Progenitor cell of endocrine pancreas (in vitro differentiated cells): ENCODE measurements at regions not wholly inside any gene's neighbourhood (a gene's known extent, or its start where the extent isn't known, plus 50 kb on each side); places are given as distances from the start of the nearest gene placed in this dataset.

Experiments used
- DNase-seq: peaks from one replicate; pipeline ENCODE4 v3.0.0; 2021; ENCODE audit warnings: low spot score; ENCODE audit not compliant: unreplicated experiment
- H3K27ac Mint-ChIP-seq: 2 replicates; pipeline ENCODE4 v1.8.0; 2021; ENCODE audit warnings: mild to moderate bottlenecking, moderate library complexity, mixed read lengths
- H3K27me3 Mint-ChIP-seq: 2 replicates; pipeline ENCODE4 v1.8.0; 2021; ENCODE audit warnings: mixed read lengths
- H3K36me3 Mint-ChIP-seq: 2 replicates; pipeline ENCODE4 v1.8.0; 2022; ENCODE audit warnings: mixed read lengths; ENCODE audit not compliant: insufficient read depth
- H3K4me1 Mint-ChIP-seq: 2 replicates; pipeline ENCODE4 v1.8.0; 2021; ENCODE audit warnings: low read depth, mixed read lengths
- H3K4me3 Mint-ChIP-seq: 2 replicates; pipeline ENCODE4 v1.8.0; 2021; ENCODE audit warnings: low read depth, mild to moderate bottlenecking, moderate library complexity, mixed read lengths
- H3K9me3 Mint-ChIP-seq: 2 replicates; pipeline ENCODE4 v1.8.0; 2021; ENCODE audit warnings: low read depth, mixed read lengths
- TF ChIP-seq, protein P1 (sequence below): fragments of 200-600 bp; sonication (generic); IDR thresholded peaks from one replicate; pipeline ENCODE4 v1.5.0; 2021; ENCODE audit warnings: antibody characterized with exemption, mild to moderate bottlenecking; ENCODE audit not compliant: unreplicated experiment

DNA sequence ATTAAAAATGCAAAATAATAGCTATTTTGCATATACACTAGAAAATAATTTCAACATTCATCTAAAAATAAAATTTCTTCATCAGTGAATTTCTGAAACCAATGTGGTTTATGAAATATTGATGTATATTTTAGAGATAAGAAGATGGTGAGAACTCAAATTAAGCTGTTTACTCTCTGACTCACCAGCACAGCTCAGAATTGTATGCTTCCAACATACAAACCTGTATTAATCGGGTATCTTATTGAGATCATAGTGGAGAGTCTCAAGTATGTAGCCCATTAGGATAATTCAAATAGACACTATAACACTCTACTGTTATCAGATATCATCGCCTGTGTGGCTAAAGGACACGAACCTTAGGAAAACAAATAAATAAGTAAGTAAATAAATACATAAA lies 899.5 kb upstream of the INTU start:
- TF ChIP-seq, protein P1, sequence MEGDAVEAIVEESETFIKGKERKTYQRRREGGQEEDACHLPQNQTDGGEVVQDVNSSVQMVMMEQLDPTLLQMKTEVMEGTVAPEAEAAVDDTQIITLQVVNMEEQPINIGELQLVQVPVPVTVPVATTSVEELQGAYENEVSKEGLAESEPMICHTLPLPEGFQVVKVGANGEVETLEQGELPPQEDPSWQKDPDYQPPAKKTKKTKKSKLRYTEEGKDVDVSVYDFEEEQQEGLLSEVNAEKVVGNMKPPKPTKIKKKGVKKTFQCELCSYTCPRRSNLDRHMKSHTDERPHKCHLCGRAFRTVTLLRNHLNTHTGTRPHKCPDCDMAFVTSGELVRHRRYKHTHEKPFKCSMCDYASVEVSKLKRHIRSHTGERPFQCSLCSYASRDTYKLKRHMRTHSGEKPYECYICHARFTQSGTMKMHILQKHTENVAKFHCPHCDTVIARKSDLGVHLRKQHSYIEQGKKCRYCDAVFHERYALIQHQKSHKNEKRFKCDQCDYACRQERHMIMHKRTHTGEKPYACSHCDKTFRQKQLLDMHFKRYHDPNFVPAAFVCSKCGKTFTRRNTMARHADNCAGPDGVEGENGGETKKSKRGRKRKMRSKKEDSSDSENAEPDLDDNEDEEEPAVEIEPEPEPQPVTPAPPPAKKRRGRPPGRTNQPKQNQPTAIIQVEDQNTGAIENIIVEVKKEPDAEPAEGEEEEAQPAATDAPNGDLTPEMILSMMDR: no peak
- H3K4me1 Mint-ChIP-seq: no peaks in the 10 kb centered on the region
- DNase-seq: no peak
- H3K4me3 Mint-ChIP-seq: no peak overlapping the region
- no peak overlapping the region for H3K27ac Mint-ChIP-seq
- H3K27me3 Mint-ChIP-seq: no peaks in the 10 kb centered on the region
- H3K36me3 Mint-ChIP-seq: no peaks in the 10 kb centered on the region
- no peaks in the 10 kb centered on the region for H3K9me3 Mint-ChIP-seq

DNA sequence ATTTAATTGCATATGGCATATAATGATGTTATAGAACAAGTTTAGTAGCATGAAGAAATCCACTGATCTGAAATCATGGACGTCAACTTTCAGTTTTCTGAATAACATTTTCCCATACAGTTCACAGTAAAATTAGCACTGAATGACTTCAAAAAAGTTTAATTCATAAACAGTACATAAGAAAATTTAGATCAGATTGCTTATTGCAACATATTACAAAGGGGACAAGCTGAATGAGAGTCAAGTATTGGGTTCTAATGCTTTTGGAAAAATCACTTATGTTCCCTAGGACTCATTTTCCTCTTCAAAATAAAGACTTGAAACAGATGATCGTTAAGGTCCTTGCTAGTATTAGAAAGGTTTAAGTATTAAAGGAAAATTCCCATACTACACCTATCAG lies 898.3 kb upstream of the INTU start:
- H3K27me3 Mint-ChIP-seq: no peaks in the 10 kb centered on the region
- no peak overlapping the region for H3K27ac Mint-ChIP-seq
- no peaks in the 10 kb centered on the region for H3K9me3 Mint-ChIP-seq
- H3K4me1 Mint-ChIP-seq: no peaks in the 10 kb centered on the region
- TF ChIP-seq, protein P1: no peak
- no peaks in the 10 kb centered on the region for H3K36me3 Mint-ChIP-seq
- no peak for DNase-seq
- no peak overlapping the region for H3K4me3 Mint-ChIP-seq

DNA sequence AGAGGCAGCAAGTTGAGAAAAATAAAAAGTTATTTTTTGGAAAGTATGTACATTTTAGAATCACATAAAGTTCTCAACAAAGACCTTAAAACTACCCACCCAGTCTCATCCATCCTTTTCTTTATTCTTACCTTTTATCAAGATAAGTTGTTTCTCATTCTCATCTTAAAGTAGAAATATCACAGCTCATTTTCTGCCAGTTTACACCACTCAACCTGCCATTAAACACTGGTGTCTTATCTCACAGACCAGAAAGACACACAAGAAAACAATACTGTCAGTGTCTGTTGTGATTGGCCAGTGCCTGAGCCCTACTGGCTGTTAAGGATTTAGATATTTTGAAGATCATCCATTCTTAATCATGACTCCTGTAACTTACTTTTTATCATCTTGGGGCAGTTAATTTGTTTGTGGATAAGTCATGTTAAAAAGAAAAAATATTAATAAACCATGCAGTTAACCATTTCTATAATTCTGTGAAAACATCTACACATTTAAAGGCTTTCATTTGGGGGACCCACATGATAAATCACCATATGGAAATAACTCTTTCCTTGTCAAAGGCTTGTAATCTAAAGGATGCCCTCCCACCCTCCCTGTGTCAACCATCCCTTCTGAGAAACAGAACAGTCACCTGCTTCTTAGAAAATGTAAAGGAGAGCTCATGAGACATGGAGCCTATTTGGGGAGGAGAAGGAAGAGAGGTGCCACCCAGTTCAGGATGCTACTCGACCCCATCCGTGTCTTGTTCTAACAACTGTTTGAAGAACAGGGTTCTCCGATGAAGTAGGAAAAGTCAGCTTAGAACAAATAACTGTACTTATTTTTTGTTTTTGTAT lies 897.2 kb upstream of the INTU start:
- TF ChIP-seq, protein P1: no peak
- no peak overlapping the region for H3K27ac Mint-ChIP-seq
- H3K4me3 Mint-ChIP-seq: no peak overlapping the region

DNA sequence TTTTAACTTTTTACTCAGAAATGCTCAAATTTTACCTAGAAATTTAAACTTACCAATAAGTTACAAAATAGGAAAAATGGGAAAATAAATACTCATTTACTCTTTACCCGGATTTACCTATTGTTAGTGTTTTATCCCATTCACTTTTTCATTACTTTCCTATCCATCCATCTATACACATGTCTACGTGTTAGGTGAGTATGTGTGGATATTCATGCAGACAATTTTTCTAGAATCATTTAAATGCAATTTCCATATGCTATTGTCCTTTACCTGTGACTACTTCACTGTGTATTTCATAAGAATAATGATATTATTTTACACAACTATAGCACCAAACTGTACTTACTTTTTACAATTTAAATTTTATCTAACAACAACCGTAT lies 896.6 kb upstream of the INTU start:
- no peaks in the 10 kb centered on the region for H3K27me3 Mint-ChIP-seq
- H3K4me3 Mint-ChIP-seq: no peak overlapping the region
- H3K36me3 Mint-ChIP-seq: no peaks in the 10 kb centered on the region
- TF ChIP-seq, protein P1: no peak
- no peaks in the 10 kb centered on the region for H3K4me1 Mint-ChIP-seq
- no peak for DNase-seq
- no peak overlapping the region for H3K27ac Mint-ChIP-seq
- no peaks in the 10 kb centered on the region for H3K9me3 Mint-ChIP-seq

More for the DNA sequence above, 897.2 kb upstream of the INTU start:
- DNase-seq: no peak
- Mint-ChIP-seq H3K9me3 (no peaks in the 10 kb centered on the region), H3K4me1 (no peaks in the 10 kb centered on the region), H3K36me3 (no peaks in the 10 kb centered on the region), H3K27me3 (no peaks in the 10 kb centered on the region)

DNA sequence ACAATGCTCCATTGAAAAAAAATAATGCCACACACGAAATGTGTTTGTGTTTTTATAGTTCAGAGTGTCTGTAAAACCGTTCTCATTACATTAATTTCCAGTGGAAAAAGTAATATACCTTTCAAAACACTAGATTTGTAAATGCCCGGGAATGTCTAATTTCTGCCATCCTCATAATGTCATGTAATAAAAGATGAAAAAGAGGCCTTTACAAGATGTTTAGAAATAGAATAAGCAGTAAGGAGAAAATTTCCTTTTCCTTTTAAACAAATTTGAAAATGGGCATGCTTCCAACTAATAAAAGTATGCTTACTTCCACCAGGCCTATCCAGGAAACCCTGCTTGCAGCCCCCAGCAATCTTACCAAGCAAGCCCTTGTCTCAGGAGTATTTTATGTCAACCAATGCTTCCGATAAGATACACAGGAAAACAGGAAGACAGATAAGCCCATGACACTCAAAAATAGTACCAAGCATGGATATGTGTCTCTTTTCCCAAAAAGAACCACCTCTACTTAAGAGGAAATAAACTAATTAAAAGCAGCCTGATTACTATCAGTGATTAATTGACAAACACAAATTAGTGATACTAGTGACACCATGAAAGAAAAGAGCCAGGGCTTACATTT lies 894.7 kb upstream of the INTU start:
- no peaks in the 10 kb centered on the region for H3K9me3 Mint-ChIP-seq
- TF ChIP-seq, protein P1: no peak
- H3K27ac Mint-ChIP-seq: no peak overlapping the region
- DNase-seq: no peak
- no peaks in the 10 kb centered on the region for H3K4me1 Mint-ChIP-seq
- no peaks in the 10 kb centered on the region for H3K36me3 Mint-ChIP-seq
- H3K27me3 Mint-ChIP-seq: no peaks in the 10 kb centered on the region
- no peak overlapping the region for H3K4me3 Mint-ChIP-seq
